H1 (cell line): ENCODE measurements at regions not wholly inside any gene's neighbourhood (a gene's known extent, or its start where the extent isn't known, plus 50 kb on each side); places are given as distances from the start of the nearest gene placed in this dataset.

Source experiments
- CTCF ChIA-PET: fragments of 300-600 bp; sonication (Branson Sonifier 250); formaldehyde crosslinking; loops from one replicate; lab custom pipeline; 2021; ENCODE audit not compliant: partially characterized antibody; lab: Charles Lee
- POLR2A ChIA-PET: fragments of 300-600 bp; sonication (Branson Sonifier 250); formaldehyde crosslinking; loops from one replicate; lab custom pipeline; 2021; ENCODE audit warnings: inconsistent platforms; ENCODE audit not compliant: partially characterized antibody; lab: Charles Lee
- DNase-seq, 2 experiments: peaks; one replicate each; pipeline versions ENCODE4 v3.0.0 to v3.0.0-alpha.2; 2010 to 2022; ENCODE audit warnings: low spot score in 2 of 2, low read depth in 1 of 2, mixed read lengths in 1 of 2
- FAIRE-seq: peaks from 2 replicates; lab custom pipeline; 2011; peaks lifted over from hg19 to GRCh38; lab: Jason Lieb, UNC
- H2AFZ ChIP-seq: 2 replicates; pipeline ENCODE4 v1.8.1; 2012; ENCODE audit warnings: low read length, inconsistent platforms
- H2AK5ac ChIP-seq: 2 replicates; pipeline ENCODE4 v1.6.1; 2013; ENCODE audit warnings: low read depth, low read length
- H2BK120ac ChIP-seq: replicated peaks from 2 replicates; pipeline ENCODE3; 2013; ENCODE audit warnings: low read depth, low read length, inconsistent platforms
- H2BK12ac ChIP-seq: 2 replicates; pipeline ENCODE4 v1.6.1; 2013; ENCODE audit warnings: low read depth, low read length
- H2BK15ac ChIP-seq: 2 replicates; pipeline ENCODE4 v1.6.1; 2013; ENCODE audit warnings: low read length
- H2BK20ac ChIP-seq: 2 replicates; pipeline ENCODE4 v1.6.1; 2013; ENCODE audit warnings: low read length
- H2BK5ac ChIP-seq: 2 replicates; pipeline ENCODE4 v1.6.1; 2013; ENCODE audit warnings: low read depth, low read length
- H3K14ac ChIP-seq: 2 replicates; pipeline ENCODE4 v1.6.1; 2013; ENCODE audit warnings: inconsistent platforms; ENCODE audit not compliant: insufficient read length
- H3K18ac ChIP-seq: 2 replicates; pipeline ENCODE4 v1.6.1; 2013; ENCODE audit warnings: low read length; ENCODE audit errors: extremely low read depth
- H3K23ac ChIP-seq: 2 replicates; pipeline ENCODE4 v1.6.1; 2013; ENCODE audit warnings: inconsistent platforms; ENCODE audit not compliant: insufficient read length
- H3K23me2 ChIP-seq: 2 replicates; pipeline ENCODE4 v1.6.1; 2013; ENCODE audit warnings: low read depth, low read length
- H3K27ac ChIP-seq: 2 replicates; pipeline ENCODE4 v1.6.1; 2011; ENCODE audit warnings: low read depth, low read length, inconsistent platforms
- H3K27me3 ChIP-seq, 4 experiments: replicated peaks in 1 of 4; 1 replicate in 1 of 4; 2 replicates in 3 of 4; pipeline versions ENCODE4 v1.6.1 to v1.8.1; 2011 to 2013; ENCODE audit warnings: low read length in 3 of 4, mild to moderate bottlenecking in 3 of 4, inconsistent platforms in 2 of 4, mixed read lengths in 2 of 4, moderate library complexity in 1 of 4; ENCODE audit not compliant: control insufficient read depth in 3 of 4, insufficient read depth in 3 of 4; ENCODE audit errors: extremely low read depth in 1 of 4
- H3K36me3 ChIP-seq, 4 experiments: 2 replicates each; pipeline versions ENCODE4 v1.6.1 to v1.8.1; 2011 to 2013; ENCODE audit warnings: mild to moderate bottlenecking in 4 of 4, low read length in 3 of 4, moderate library complexity in 2 of 4, control low read depth in 1 of 4, inconsistent platforms in 1 of 4; ENCODE audit not compliant: insufficient read depth in 4 of 4, control insufficient read depth in 2 of 4
- H3K4ac ChIP-seq: replicated peaks from 2 replicates; pipeline ENCODE3; 2013; ENCODE audit warnings: low read length, low read depth, mixed read lengths, inconsistent platforms; ENCODE audit not compliant: insufficient read length
- H3K4me1 ChIP-seq, 4 experiments: replicated peaks in 1 of 4; 1 replicate in 1 of 4; 2 replicates in 3 of 4; pipeline versions ENCODE4 v1.6.1 to v1.8.1; 2011 to 2013; ENCODE audit warnings: low read length in 3 of 4, inconsistent platforms in 2 of 4, mixed read lengths in 1 of 4; ENCODE audit not compliant: insufficient read depth in 4 of 4, control insufficient read depth in 3 of 4
- H3K4me2 ChIP-seq, 2 experiments: 2 replicates each; pipeline versions ENCODE4 v1.6.1 to v1.8.1; 2011 to 2013; ENCODE audit warnings: low read depth in 2 of 2, low read length in 2 of 2, control low read depth in 1 of 2, inconsistent platforms in 1 of 2, mild to moderate bottlenecking in 1 of 2; ENCODE audit not compliant: insufficient read depth in 1 of 2
- H3K4me3 ChIP-seq, 4 experiments: fragments of 200-600, 300-600 bp in 1 of 4; sonication (generic), shearing (Covaris generic), sonication (Bioruptor Twin) in 1 of 4; 2 replicates each; pipeline versions ENCODE4 v1.5.1 to v1.8.1; 2011 to 2016; ENCODE audit warnings: low read length in 4 of 4, low read depth in 3 of 4, control low read depth in 2 of 4, inconsistent platforms in 2 of 4, mild to moderate bottlenecking in 2 of 4, mixed read lengths in 1 of 4, moderate library complexity in 1 of 4; ENCODE audit not compliant: insufficient read depth in 2 of 4; ENCODE audit errors: extremely low read depth in 1 of 4
- H3K56ac ChIP-seq: replicated peaks from 2 replicates; pipeline ENCODE3; 2013; ENCODE audit warnings: low read depth, mild to moderate bottlenecking, mixed read lengths, low read length, inconsistent platforms; ENCODE audit not compliant: insufficient read length
- H3K79me1 ChIP-seq: 2 replicates; pipeline ENCODE4 v1.6.1; 2013; ENCODE audit warnings: low read depth, low read length, control low read depth
- H3K79me2 ChIP-seq, 2 experiments: 2 replicates each; pipeline versions ENCODE4 v1.6.1 to v1.8.1; 2012 to 2013; ENCODE audit warnings: low read length in 2 of 2, mild to moderate bottlenecking in 2 of 2, inconsistent platforms in 1 of 2; ENCODE audit not compliant: insufficient read depth in 2 of 2, control insufficient read depth in 1 of 2
- H3K9ac ChIP-seq, 4 experiments: replicated peaks in 1 of 4; 1 replicate in 1 of 4; 2 replicates in 3 of 4; pipeline versions ENCODE4 v1.6.1 to v1.8.1; 2011 to 2013; ENCODE audit warnings: low read depth in 3 of 4, low read length in 3 of 4, control low read depth in 2 of 4, mild to moderate bottlenecking in 2 of 4, moderate library complexity in 2 of 4, inconsistent platforms in 1 of 4; ENCODE audit errors: extremely low read depth in 1 of 4
- H3K9me3 ChIP-seq, 2 experiments: 2 replicates each; pipeline versions ENCODE4 v1.6.1 to v1.8.1; 2012 to 2013; ENCODE audit warnings: mild to moderate bottlenecking in 2 of 2, moderate library complexity in 2 of 2, control low read depth in 1 of 2, inconsistent platforms in 1 of 2, low read depth in 1 of 2, low read length in 1 of 2, mixed read lengths in 1 of 2; ENCODE audit not compliant: insufficient read depth in 2 of 2
- H4K20me1 ChIP-seq, 2 experiments: replicated peaks in 1 of 2; 2 replicates each; pipeline versions ENCODE3 to v1.8.1; 2011 to 2013; ENCODE audit warnings: inconsistent platforms in 2 of 2, low read length in 2 of 2, mild to moderate bottlenecking in 1 of 2; ENCODE audit not compliant: insufficient read depth in 2 of 2, control insufficient read depth in 1 of 2
- H4K5ac ChIP-seq: 2 replicates; pipeline ENCODE4 v1.6.1; 2013; ENCODE audit warnings: low read length, low read depth, mixed read lengths, inconsistent platforms; ENCODE audit not compliant: insufficient read length
- H4K8ac ChIP-seq: 2 replicates; pipeline ENCODE4 v1.8.0; 2013; ENCODE audit warnings: mild to moderate bottlenecking, moderate library complexity, low read length, inconsistent platforms; ENCODE audit not compliant: insufficient read depth; ENCODE audit errors: extremely low read depth
- H4K91ac ChIP-seq: replicated peaks from 2 replicates; pipeline ENCODE3; 2013; ENCODE audit warnings: low read length, mixed read lengths, inconsistent platforms; ENCODE audit not compliant: insufficient read length
- CBX5 ChIP-seq: fragments of 300-800, 300-1000 bp; sonication (generic); IDR thresholded peaks from 2 replicates; pipeline ENCODE4 v1.7.1; 2016; ENCODE audit warnings: antibody characterized with exemption, low read length, low read depth
- CREB1 ChIP-seq: IDR thresholded peaks from 2 replicates; pipeline ENCODE4 v1.6.1; 2012; ENCODE audit warnings: inconsistent platforms
- EGR1 ChIP-seq: IDR thresholded peaks from 2 replicates; pipeline ENCODE4 v1.6.1; 2011; ENCODE audit warnings: low read depth, low read length, borderline replicate concordance
- FOSL1 ChIP-seq: IDR thresholded peaks from 2 replicates; pipeline ENCODE4 v1.6.1; 2011; ENCODE audit warnings: mild to moderate bottlenecking, low read depth, low read length, moderate library complexity; ENCODE audit not compliant: insufficient read depth
- HDAC2 ChIP-seq, 2 experiments: fragments of 300-600 bp in 1 of 2; sonication (generic) in 1 of 2; IDR thresholded peaks; 2 replicates each; pipeline ENCODE4 v1.6.1; 2011 to 2012; ENCODE audit warnings: low read depth in 2 of 2, low read length in 2 of 2, mild to moderate bottlenecking in 2 of 2, moderate library complexity in 2 of 2, borderline replicate concordance in 1 of 2, inconsistent platforms in 1 of 2
- NRF1 ChIP-seq: IDR thresholded peaks from 2 replicates; pipeline ENCODE4 v1.6.1; 2011; ENCODE audit warnings: mild to moderate bottlenecking, low read depth, low read length, improper control_type of control experiment
- RNF2 ChIP-seq: fragments of 200-900, 300-1000 bp; sonication (generic); IDR thresholded peaks from 2 replicates; pipeline ENCODE4 v1.7.1; 2016; ENCODE audit warnings: borderline replicate concordance, low read depth, mild to moderate bottlenecking, antibody characterized with exemption, low read length; ENCODE audit not compliant: poor library complexity, severe bottlenecking; ENCODE audit errors: missing control alignments
- SIN3A ChIP-seq, 2 experiments: IDR thresholded peaks in 1 of 2; conservative IDR thresholded peaks in 1 of 2; 2 replicates each; pipeline ENCODE4 v1.6.1; 2011 to 2012; ENCODE audit warnings: low read length in 2 of 2, improper control_type of control experiment in 1 of 2, low read depth in 1 of 2, mild to moderate bottlenecking in 1 of 2
- SIX5 ChIP-seq: IDR thresholded peaks from 2 replicates; pipeline ENCODE4 v1.6.1; 2011; ENCODE audit warnings: mild to moderate bottlenecking, low read depth, low read length
- SP4 ChIP-seq: IDR thresholded peaks from 2 replicates; pipeline ENCODE4 v1.6.1; 2012; ENCODE audit warnings: low read length, inconsistent platforms
- WGBS, 2 experiments: shearing (Covaris generic) in 1 of 2; methylation state at CpG; one replicate each; pipeline versions ENCODE4 v1.1.6 to v1.1.7; 2013 to 2015; ENCODE audit warnings: low lambda C conversion rate in 2 of 2, mixed read lengths in 2 of 2, inconsistent platforms in 1 of 2, low coverage in 1 of 2, missing lambda C conversion rate in 1 of 2; ENCODE audit not compliant: insufficient replicate concordance in 2 of 2, insufficient coverage in 1 of 2, insufficient read length in 1 of 2; ENCODE audit errors: extremely low coverage in 1 of 2, missing lambda C conversion rate in 1 of 2; 5-methylcytosine and 5-hydroxymethylcytosine counted together
- TF ChIP-seq, protein P1 (sequence below), 3 experiments: IDR thresholded peaks; 1 replicate in 2 of 3; 2 replicates in 1 of 3; pipeline versions ENCODE4 v1.5.1 to v1.6.1; 2011; ENCODE audit warnings: low read length in 3 of 3, mild to moderate bottlenecking in 3 of 3, inconsistent platforms in 2 of 3, low read depth in 1 of 3, moderate library complexity in 1 of 3; ENCODE audit not compliant: insufficient read depth in 1 of 3; ENCODE audit errors: control extremely low read depth in 1 of 3

DNA sequence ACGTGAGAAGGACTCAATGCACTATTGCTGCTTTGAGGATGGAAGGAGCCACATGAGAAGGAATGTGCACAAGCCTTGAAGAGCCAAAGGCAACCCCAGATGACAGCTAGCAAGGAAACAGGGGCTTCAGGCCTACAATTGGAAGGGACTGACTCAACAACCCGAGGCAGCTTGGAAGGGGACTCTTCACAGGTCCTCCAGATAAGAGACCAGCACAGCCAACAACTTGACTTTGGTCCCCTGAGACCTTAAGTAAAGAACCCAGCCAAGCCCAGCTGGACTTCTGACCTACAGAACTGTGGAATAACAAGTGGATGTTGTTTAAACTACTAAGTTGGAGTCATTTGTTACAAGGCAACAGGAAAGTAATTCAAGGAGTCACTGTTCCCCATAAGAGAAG is 277.2 kb downstream of the SUCLG1 start:
- DNase-seq (no peak), FAIRE-seq (no peak)
- TF ChIP-seq EGR1 (no peak), CREB1 (no peak), SIN3A (conservative IDR thresholded peaks at IDR 0.05 in 1 of 2, IDR thresholded peaks at IDR 0.05 in 1 of 2; ENCODE audit: low read depth in 1 of 2, low read length in 2 of 2) (no peak), FOSL1 (no peak), NRF1 (no peak), SP4 (no peak), HDAC2 (IDR thresholded peaks at IDR 0.05; ENCODE audit: borderline replicate concordance in 1 of 2, low read depth in 2 of 2, low read length in 2 of 2) (no peak), RNF2 (no peak), CBX5 (no peak), SIX5 (no peak)
- TF ChIP-seq, protein P1, sequence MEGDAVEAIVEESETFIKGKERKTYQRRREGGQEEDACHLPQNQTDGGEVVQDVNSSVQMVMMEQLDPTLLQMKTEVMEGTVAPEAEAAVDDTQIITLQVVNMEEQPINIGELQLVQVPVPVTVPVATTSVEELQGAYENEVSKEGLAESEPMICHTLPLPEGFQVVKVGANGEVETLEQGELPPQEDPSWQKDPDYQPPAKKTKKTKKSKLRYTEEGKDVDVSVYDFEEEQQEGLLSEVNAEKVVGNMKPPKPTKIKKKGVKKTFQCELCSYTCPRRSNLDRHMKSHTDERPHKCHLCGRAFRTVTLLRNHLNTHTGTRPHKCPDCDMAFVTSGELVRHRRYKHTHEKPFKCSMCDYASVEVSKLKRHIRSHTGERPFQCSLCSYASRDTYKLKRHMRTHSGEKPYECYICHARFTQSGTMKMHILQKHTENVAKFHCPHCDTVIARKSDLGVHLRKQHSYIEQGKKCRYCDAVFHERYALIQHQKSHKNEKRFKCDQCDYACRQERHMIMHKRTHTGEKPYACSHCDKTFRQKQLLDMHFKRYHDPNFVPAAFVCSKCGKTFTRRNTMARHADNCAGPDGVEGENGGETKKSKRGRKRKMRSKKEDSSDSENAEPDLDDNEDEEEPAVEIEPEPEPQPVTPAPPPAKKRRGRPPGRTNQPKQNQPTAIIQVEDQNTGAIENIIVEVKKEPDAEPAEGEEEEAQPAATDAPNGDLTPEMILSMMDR (IDR thresholded peaks at IDR 0.05; ENCODE audit: control extremely low read depth in 1 of 3, insufficient read depth in 1 of 3, low read depth in 1 of 3, low read length in 3 of 3), result no peak
- no peaks in the 10 kb centered on the region for H3K27me3 ChIP-seq
- no peak overlapping the region for H3K4ac ChIP-seq
- no peak overlapping the region for H3K9ac ChIP-seq
- H3K4me2 ChIP-seq, result no peak overlapping the region
- no peaks in the 10 kb centered on the region for H3K4me1 ChIP-seq
- no peaks in the 10 kb centered on the region for H3K36me3 ChIP-seq
- H2BK15ac ChIP-seq, result no peak overlapping the region
- H2BK5ac ChIP-seq, result no peak overlapping the region
- H2BK12ac ChIP-seq, result no peak overlapping the region
- no peak overlapping the region for H4K8ac ChIP-seq
- ChIA-PET CTCF (interaction anchor here (1.0 kb wide), 1 partner anchor 57 kb away, joined by 3 read pairs; no protein-coding TSS in a partner anchor), POLR2A (no interaction called here)
- 88% methylated on average over 2 of the region's 2 CpGs; no CpG with 5 or more reads in 1 of the 2 experiments for WGBS, 2 experiments
- no peaks in the 10 kb centered on the region for H3K79me2 ChIP-seq
- H2AFZ ChIP-seq, result no peak overlapping the region
- H3K14ac ChIP-seq, result no peak overlapping the region
- H3K4me3 ChIP-seq, result no peak overlapping the region
- no peak overlapping the region for H3K27ac ChIP-seq
- no peak overlapping the region for H4K5ac ChIP-seq
- H3K23ac ChIP-seq, result no peak overlapping the region
- no peak overlapping the region for H4K91ac ChIP-seq
- no peak overlapping the region for H3K56ac ChIP-seq
- H2BK20ac ChIP-seq, result no peak overlapping the region
- H2BK120ac ChIP-seq, result no peak overlapping the region
- H3K9me3 ChIP-seq, result no peaks in the 10 kb centered on the region
- no peaks in the 10 kb centered on the region for H4K20me1 ChIP-seq
- no peaks in the 10 kb centered on the region for H3K23me2 ChIP-seq
- no peaks in the 10 kb centered on the region for H3K79me1 ChIP-seq
- no peak overlapping the region for H3K18ac ChIP-seq
- no peak overlapping the region for H2AK5ac ChIP-seq
